Esophagus muscularis mucosa (tissue), 4 donors: ENCODE measurements at regions not wholly inside any gene's neighbourhood (a gene's known extent, or its start where the extent isn't known, plus 50 kb on each side); places are given as distances from the start of the nearest gene placed in this dataset.

Experiments
- CTCF ChIP-seq, 3 experiments: fragments of 200-600 bp in 2 of 3; fragments of 450-650 bp in 1 of 3; sonication (generic) in 2 of 3; IDR thresholded peaks; one replicate each; pipeline ENCODE4 v1.5.1; 2017 to 2019; ENCODE audit warnings: antibody characterized with exemption in 3 of 3, mild to moderate bottlenecking in 2 of 3, moderate library complexity in 1 of 3
- EP300 ChIP-seq: sonication (generic); formaldehyde crosslinking; IDR thresholded peaks from one replicate; pipeline ENCODE4 v1.6.1; 2017; ENCODE audit warnings: antibody characterized with exemption
- POLR2A ChIP-seq: fragments of 450-650 bp; IDR thresholded peaks from one replicate; pipeline ENCODE4 v1.6.1; 2017; ENCODE audit warnings: antibody characterized with exemption, moderate library complexity, mild to moderate bottlenecking, low read depth

DNA sequence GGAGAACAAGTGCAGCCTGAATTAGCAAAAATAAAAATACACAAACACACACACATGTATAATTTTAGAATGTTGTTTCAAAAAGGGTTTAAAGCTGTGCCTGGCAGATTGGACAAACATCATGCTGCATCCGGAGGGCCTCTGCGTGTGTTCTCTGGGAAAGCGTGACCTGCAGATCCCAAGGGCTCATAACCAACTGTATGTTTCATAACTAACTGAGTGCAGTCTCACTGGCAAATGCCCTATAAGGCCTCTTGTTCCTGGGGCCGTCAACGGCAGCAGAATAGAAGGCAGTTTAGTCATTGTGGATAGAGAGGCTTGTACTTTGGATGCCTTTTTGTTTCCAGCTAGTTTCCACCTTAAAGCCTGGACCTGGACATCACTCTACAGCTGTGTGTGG lies 243.8 kb upstream of the KIAA1217 start:
- no peak for TF ChIP-seq POLR2A
- TF ChIP-seq CTCF (IDR thresholded peaks at IDR 0.05) = no peak
- TF ChIP-seq EP300 = no peak
